ENCODE measurements at regions not wholly inside any gene's neighbourhood (a gene's known extent, or its start where the extent isn't known, plus 50 kb on each side); places are given as distances from the start of the nearest gene placed in this dataset.

- no peaks in the 10 kb centered on the region for H3K36me3 ChIP-seq (ENCODE audit: control insufficient read depth in 2 of 2, extremely low read depth in 1 of 2, insufficient read depth in 2 of 2, low read length in 2 of 2)
- H3K4me1 ChIP-seq (ENCODE audit: control insufficient read depth, extremely low read depth, insufficient read depth, low read length) = no peaks in the 10 kb centered on the region
- no peak overlapping the region for H3K9ac ChIP-seq (replicated peaks; ENCODE audit: extremely low read depth, insufficient read depth, low read length)
- ChIA-PET POLR2A (no interaction called here), CTCF (interaction anchor here (1.4 kb wide), 1 partner anchor 32 kb away, joined by 4 read pairs; no protein-coding TSS in a partner anchor)
- FAIRE-seq = no peak
- H3K9me1 ChIP-seq (replicated peaks; ENCODE audit: control insufficient read depth, extremely low read depth, insufficient read depth, low read length) = no peaks in the 10 kb centered on the region
- no peak overlapping the region for H3K27ac ChIP-seq (ENCODE audit: insufficient read depth, low read depth, low read length)
- no peak overlapping the region for H2AFZ ChIP-seq (ENCODE audit: low read depth, low read length)
- intact Hi-C loops (cut with micrococcal nuclease) (no loop called here), dilution Hi-C loops (cut with MboI; ENCODE audit: extremely low pct_ligation_motif_present, low sequenced_read_pairs) (no loop called here)
- TF ChIP-seq MYC (IDR thresholded peaks at IDR 0.05; ENCODE audit: low read depth, low read length) (no peak), GATA2 (IDR thresholded peaks at IDR 0.05; ENCODE audit: insufficient read depth, insufficient read length, low read depth, low read length) (no peak), MAX (IDR thresholded peaks at IDR 0.05; ENCODE audit: insufficient read depth, insufficient read length) (no peak), JUN (IDR thresholded peaks at IDR 0.05; ENCODE audit: borderline replicate concordance, insufficient read depth, insufficient read length, low read depth) (no peak)
- H3K4me2 ChIP-seq (ENCODE audit: insufficient read depth, low read length) = no peak overlapping the region
- no peak overlapping the region for H3K4me3 ChIP-seq (replicated peaks in 1 of 3; ENCODE audit: insufficient read depth in 1 of 3, low read depth in 1 of 3, low read length in 3 of 3)
- no peaks in the 10 kb centered on the region for H3K79me2 ChIP-seq (ENCODE audit: control insufficient read depth, insufficient read depth, low read length)
- DNase-seq (ENCODE audit: low read depth, low spot score) = no peak
- BruUV-seq (replicated peaks) = no TSS peak
- no peaks in the 10 kb centered on the region for H3K27me3 ChIP-seq (ENCODE audit: control insufficient read depth in 2 of 2, insufficient read depth in 2 of 2, low read length in 2 of 2)
- no peaks in the 10 kb centered on the region for H3K9me3 ChIP-seq (replicated peaks; ENCODE audit: control insufficient read depth, insufficient read depth, low read length)
- H4K20me1 ChIP-seq (replicated peaks; ENCODE audit: control insufficient read depth, extremely low read depth, insufficient read depth, low read length) = no peaks in the 10 kb centered on the region
These were observed 194.6 kb upstream of the KIF2A start for GRCh38 chr5:62111428-62111827.

GRCh38 chr5:62112689-62113228, 193.2 kb upstream of the KIF2A start:
- Histone ChIP-seq H3K79me2 (ENCODE audit: control insufficient read depth, insufficient read depth, low read length) (no peaks in the 10 kb centered on the region), H3K4me2 (ENCODE audit: insufficient read depth, low read length) (no peak overlapping the region), H3K4me1 (ENCODE audit: control insufficient read depth, extremely low read depth, insufficient read depth, low read length) (no peaks in the 10 kb centered on the region), H4K20me1 (replicated peaks; ENCODE audit: control insufficient read depth, extremely low read depth, insufficient read depth, low read length) (no peaks in the 10 kb centered on the region), H3K27ac (ENCODE audit: insufficient read depth, low read depth, low read length) (no peak overlapping the region), H2AFZ (ENCODE audit: low read depth, low read length) (no peak overlapping the region), H3K9me3 (replicated peaks; ENCODE audit: control insufficient read depth, insufficient read depth, low read length) (no peaks in the 10 kb centered on the region), H3K4me3 (replicated peaks in 1 of 3; ENCODE audit: insufficient read depth in 1 of 3, low read depth in 1 of 3, low read length in 3 of 3) (no peak overlapping the region), H3K9ac (replicated peaks; ENCODE audit: extremely low read depth, insufficient read depth, low read length) (no peak overlapping the region), H3K36me3 (ENCODE audit: control insufficient read depth in 2 of 2, extremely low read depth in 1 of 2, insufficient read depth in 2 of 2, low read length in 2 of 2) (no peaks in the 10 kb centered on the region), H3K27me3 (ENCODE audit: control insufficient read depth in 2 of 2, insufficient read depth in 2 of 2, low read length in 2 of 2) (no peaks in the 10 kb centered on the region), H3K9me1 (replicated peaks; ENCODE audit: control insufficient read depth, extremely low read depth, insufficient read depth, low read length) (no peaks in the 10 kb centered on the region)
- POLR2A ChIA-PET = no interaction called here
- CTCF ChIA-PET = no interaction called here
- FAIRE-seq (no peak), DNase-seq (ENCODE audit: low read depth, low spot score) (no peak)
- BruUV-seq (replicated peaks) = no TSS peak
- TF ChIP-seq JUN (IDR thresholded peaks at IDR 0.05; ENCODE audit: borderline replicate concordance, insufficient read depth, insufficient read length, low read depth) = no peak
- TF ChIP-seq POLR2A (IDR thresholded peaks at IDR 0.05; ENCODE audit: low read depth, low read length) = no peak
- no peak for TF ChIP-seq MAX (IDR thresholded peaks at IDR 0.05; ENCODE audit: insufficient read depth, insufficient read length)
- no peak for TF ChIP-seq MYC (IDR thresholded peaks at IDR 0.05; ENCODE audit: low read depth, low read length)
- TF ChIP-seq CTCF (IDR thresholded peaks at IDR 0.05; ENCODE audit: extremely low read depth in 1 of 2, insufficient read depth in 1 of 2, low read depth in 1 of 2, low read length in 2 of 2) = no peak
- TF ChIP-seq POLR2AphosphoS5 (IDR thresholded peaks at IDR 0.05; ENCODE audit: insufficient read depth, low read depth, low read length) = no peak
- TF ChIP-seq GATA2 (IDR thresholded peaks at IDR 0.05; ENCODE audit: insufficient read depth, insufficient read length, low read depth, low read length) = no peak
- TF ChIP-seq EZH2 (IDR thresholded peaks at IDR 0.05; ENCODE audit: borderline replicate concordance, low read depth, low read length, severe bottlenecking) = no peak
- dilution Hi-C loops (cut with MboI; ENCODE audit: extremely low pct_ligation_motif_present, low sequenced_read_pairs) = no loop called here
- intact Hi-C loops (cut with micrococcal nuclease) = no loop called here
